ENCODE measurements at regions not wholly inside any gene's neighbourhood (a gene's known extent, or its start where the extent isn't known, plus 50 kb on each side); places are given as distances from the start of the nearest gene placed in this dataset.

GRCh38 chr6:131398176-131398575, 174.8 kb upstream of the ARG1 start:
- Mint-ChIP-seq H3K4me1 (ENCODE audit: low read depth) (peaks cover 9% of the 10 kb centered on the region), H3K4me3 (no peak overlapping the region), H3K9me3 (peaks cover 20% of the 10 kb centered on the region), H3K27me3 (ENCODE audit: low read depth) (no peaks in the 10 kb centered on the region), H3K27ac (no peak overlapping the region), H3K36me3 (ENCODE audit: low read depth) (peaks cover 26% of the 10 kb centered on the region)

DNA sequence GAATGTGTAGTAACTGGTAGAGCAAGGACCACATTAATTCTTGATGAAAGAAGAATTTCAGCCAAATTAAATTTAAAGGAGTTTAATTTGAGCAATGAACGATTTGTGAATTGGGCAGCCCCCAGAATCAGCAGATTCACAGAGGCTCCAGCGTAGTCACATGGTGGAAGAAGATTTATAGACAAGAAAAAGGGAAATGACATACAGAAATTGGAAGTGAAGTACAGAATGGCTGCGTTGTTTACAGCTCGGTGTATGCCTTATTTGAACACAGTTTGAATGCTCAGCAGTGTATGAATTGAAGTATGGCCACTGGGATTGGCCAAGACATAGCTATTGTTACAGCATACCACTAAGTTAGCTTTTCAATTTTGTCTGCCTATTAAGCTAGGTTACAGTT, 173.6 kb upstream of the ARG1 start:
- Mint-ChIP-seq H3K4me3 (no peak overlapping the region), H3K4me1 (ENCODE audit: low read depth) (peaks cover 8% of the 10 kb centered on the region), H3K9me3 (peaks cover 19% of the 10 kb centered on the region), H3K27me3 (ENCODE audit: low read depth) (no peaks in the 10 kb centered on the region), H3K36me3 (ENCODE audit: low read depth) (peaks cover 24% of the 10 kb centered on the region), H3K27ac (no peak overlapping the region)

DNA sequence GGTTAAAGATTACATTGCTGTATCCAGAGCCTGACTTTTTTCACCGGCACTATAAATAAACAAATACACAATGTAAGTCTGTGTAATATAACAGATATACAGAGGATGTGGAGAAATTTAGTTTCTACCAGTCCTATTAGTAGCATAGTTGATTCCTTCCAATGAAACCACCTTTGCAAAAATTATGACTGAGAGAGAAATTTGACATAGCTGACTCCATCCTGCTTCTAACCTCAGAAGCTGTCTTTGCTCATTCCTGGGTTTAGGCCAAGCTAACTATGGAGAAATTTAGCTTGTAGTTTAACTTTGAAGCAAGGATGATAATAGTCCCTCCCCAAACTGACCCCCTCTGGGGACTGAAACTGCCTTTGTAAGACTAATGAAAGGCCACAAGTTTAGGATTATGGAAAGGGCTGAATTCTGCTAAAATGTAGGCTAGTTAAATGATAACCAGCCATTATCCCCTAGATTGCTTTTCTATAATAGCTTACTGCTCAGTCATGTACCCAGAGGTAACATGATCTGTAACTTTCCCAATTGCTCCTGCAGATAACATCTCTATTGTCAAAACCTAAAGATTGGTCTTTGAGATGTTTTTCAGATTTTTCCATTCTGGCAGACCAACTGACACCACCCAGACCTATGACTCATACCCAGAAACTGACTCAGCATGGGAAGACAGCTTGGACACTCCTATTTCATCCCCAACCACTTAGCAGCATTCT, 172.8 kb upstream of the ARG1 start:
- Mint-ChIP-seq H3K4me3 (no peak overlapping the region), H3K27ac (no peak overlapping the region), H3K4me1 (ENCODE audit: low read depth) (peaks cover 8% of the 10 kb centered on the region), H3K36me3 (ENCODE audit: low read depth) (peaks cover 24% of the 10 kb centered on the region), H3K9me3 (peaks cover 19% of the 10 kb centered on the region), H3K27me3 (ENCODE audit: low read depth) (no peaks in the 10 kb centered on the region)

GRCh38 chr6:131400779-131401496, 172.1 kb upstream of the ARG1 start:
- no peak overlapping the region for H3K27ac Mint-ChIP-seq
- peaks cover 8% of the 10 kb centered on the region for H3K4me1 Mint-ChIP-seq (ENCODE audit: low read depth)
- peaks cover 16% of the 10 kb centered on the region for H3K9me3 Mint-ChIP-seq
- H3K27me3 Mint-ChIP-seq (ENCODE audit: low read depth) = no peaks in the 10 kb centered on the region
- H3K36me3 Mint-ChIP-seq (ENCODE audit: low read depth) = peaks cover 21% of the 10 kb centered on the region
- no peak overlapping the region for H3K4me3 Mint-ChIP-seq

GRCh38 chr6:131408811-131409210, 164.2 kb upstream of the ARG1 start:
- no peaks in the 10 kb centered on the region for H3K4me1 Mint-ChIP-seq (ENCODE audit: low read depth)
- H3K4me3 Mint-ChIP-seq = no peak overlapping the region
- no peaks in the 10 kb centered on the region for H3K27me3 Mint-ChIP-seq (ENCODE audit: low read depth)
- H3K27ac Mint-ChIP-seq = no peak overlapping the region
- peaks cover 28% of the 10 kb centered on the region for H3K9me3 Mint-ChIP-seq
- peaks cover 14% of the 10 kb centered on the region for H3K36me3 Mint-ChIP-seq (ENCODE audit: low read depth)

- peaks cover 16% of the 10 kb centered on the region for H3K36me3 Mint-ChIP-seq (ENCODE audit: low read depth)
Observed at GRCh38 chr6:131410785-131411184, 162.2 kb upstream of the ARG1 start.

DNA sequence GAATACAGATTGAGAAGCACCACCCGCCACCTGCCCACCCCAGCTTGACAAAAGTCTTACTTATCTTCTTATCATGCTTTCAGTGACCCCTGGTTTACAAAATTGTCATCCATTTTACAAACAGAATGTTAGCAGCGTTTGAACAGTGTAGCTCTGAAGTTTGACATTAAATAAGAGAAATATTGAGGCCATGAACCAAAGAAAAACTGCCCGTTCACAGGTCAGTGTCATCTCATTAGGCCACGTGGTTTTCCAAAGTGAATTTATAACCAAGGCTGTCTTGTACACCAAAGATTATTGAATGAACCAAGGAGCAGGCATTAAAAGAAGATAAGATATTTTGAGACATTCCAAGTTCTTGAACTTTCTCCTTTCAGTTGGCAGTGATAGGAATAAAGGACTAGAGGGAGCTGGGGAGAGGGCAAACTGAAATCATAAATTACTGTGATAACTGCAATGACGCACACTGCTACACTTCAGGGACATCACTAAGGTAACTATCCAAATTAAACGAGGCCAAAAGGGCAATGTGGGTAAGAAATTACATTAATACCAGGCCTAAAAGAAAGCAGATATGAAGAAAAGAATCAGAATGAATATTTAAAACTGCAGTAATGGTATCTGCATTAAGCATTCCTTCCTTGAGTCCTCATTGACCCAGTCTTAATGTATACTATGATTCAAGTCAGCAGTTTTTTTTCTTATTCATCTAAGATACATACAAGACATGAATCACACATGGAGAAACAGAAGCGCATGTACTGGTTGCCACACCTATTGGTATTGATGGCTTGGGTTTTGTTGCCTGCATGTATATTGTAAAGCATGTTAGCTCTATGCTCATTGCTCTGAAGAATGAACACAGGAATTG, 159.8 kb upstream of the ARG1 start:
- peaks cover 16% of the 10 kb centered on the region for H3K36me3 Mint-ChIP-seq (ENCODE audit: low read depth)
- H3K4me1 Mint-ChIP-seq (ENCODE audit: low read depth) = peaks cover 6% of the 10 kb centered on the region
- peaks cover 28% of the 10 kb centered on the region for H3K9me3 Mint-ChIP-seq
- H3K27ac Mint-ChIP-seq = no peak overlapping the region
- H3K4me3 Mint-ChIP-seq = no peak overlapping the region
- H3K27me3 Mint-ChIP-seq (ENCODE audit: low read depth) = no peaks in the 10 kb centered on the region

More at GRCh38 chr6:131410785-131411184, 162.2 kb upstream of the ARG1 start:
- Mint-ChIP-seq H3K9me3 (peaks cover 28% of the 10 kb centered on the region), H3K27me3 (ENCODE audit: low read depth) (no peaks in the 10 kb centered on the region), H3K4me3 (no peak overlapping the region), H3K27ac (no peak overlapping the region), H3K4me1 (ENCODE audit: low read depth) (peaks cover 2% of the 10 kb centered on the region)

- H3K4me1 Mint-ChIP-seq (ENCODE audit: low read depth) = peaks cover 6% of the 10 kb centered on the region
Observed at GRCh38 chr6:131413831-131414191, 159.2 kb upstream of the ARG1 start.

DNA sequence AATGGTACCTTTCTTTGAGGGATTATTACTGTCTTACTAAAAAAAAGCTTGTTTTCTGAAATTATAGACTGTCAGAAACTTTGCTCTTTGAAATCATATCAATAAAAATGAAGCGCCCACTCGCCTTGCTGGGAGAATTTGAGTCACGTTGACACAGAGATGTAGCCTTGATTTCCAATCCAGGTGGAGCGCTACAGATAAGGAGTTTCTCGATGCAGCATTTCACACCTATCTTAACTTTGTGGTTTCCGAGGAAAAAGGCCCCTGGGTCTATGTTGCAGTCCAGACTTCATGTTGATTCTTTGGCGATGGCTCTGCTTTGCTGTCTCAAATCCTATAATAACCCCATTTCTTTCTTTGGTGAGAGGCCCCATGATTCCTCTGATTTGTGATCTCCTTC, 158.1 kb upstream of the ARG1 start:
- H3K36me3 Mint-ChIP-seq (ENCODE audit: low read depth) = peaks cover 20% of the 10 kb centered on the region
- H3K27me3 Mint-ChIP-seq (ENCODE audit: low read depth) = no peaks in the 10 kb centered on the region
- H3K27ac Mint-ChIP-seq = no peak overlapping the region
- H3K4me1 Mint-ChIP-seq (ENCODE audit: low read depth) = peaks cover 10% of the 10 kb centered on the region
- H3K4me3 Mint-ChIP-seq = no peak overlapping the region
- peaks cover 28% of the 10 kb centered on the region for H3K9me3 Mint-ChIP-seq

More at GRCh38 chr6:131413831-131414191, 159.2 kb upstream of the ARG1 start:
- Mint-ChIP-seq H3K4me3 (no peak overlapping the region), H3K27me3 (ENCODE audit: low read depth) (no peaks in the 10 kb centered on the region), H3K9me3 (peaks cover 28% of the 10 kb centered on the region), H3K27ac (no peak overlapping the region), H3K36me3 (ENCODE audit: low read depth) (peaks cover 16% of the 10 kb centered on the region)

GRCh38 chr6:131418441-131418840, 154.6 kb upstream of the ARG1 start:
- Mint-ChIP-seq H3K36me3 (ENCODE audit: low read depth) (peaks cover 16% of the 10 kb centered on the region), H3K4me1 (ENCODE audit: low read depth) (peaks cover 10% of the 10 kb centered on the region), H3K27me3 (ENCODE audit: low read depth) (no peaks in the 10 kb centered on the region), H3K27ac (no peak overlapping the region), H3K4me3 (no peak overlapping the region), H3K9me3 (no peaks in the 10 kb centered on the region)

- Mint-ChIP-seq H3K4me3 (no peak overlapping the region), H3K9me3 (no peaks in the 10 kb centered on the region), H3K27me3 (ENCODE audit: low read depth) (no peaks in the 10 kb centered on the region), H3K36me3 (ENCODE audit: low read depth) (peaks cover 16% of the 10 kb centered on the region), H3K27ac (no peak overlapping the region), H3K4me1 (ENCODE audit: low read depth) (peaks cover 10% of the 10 kb centered on the region)
Observed at GRCh38 chr6:131419702-131420101, 153.3 kb upstream of the ARG1 start.

DNA sequence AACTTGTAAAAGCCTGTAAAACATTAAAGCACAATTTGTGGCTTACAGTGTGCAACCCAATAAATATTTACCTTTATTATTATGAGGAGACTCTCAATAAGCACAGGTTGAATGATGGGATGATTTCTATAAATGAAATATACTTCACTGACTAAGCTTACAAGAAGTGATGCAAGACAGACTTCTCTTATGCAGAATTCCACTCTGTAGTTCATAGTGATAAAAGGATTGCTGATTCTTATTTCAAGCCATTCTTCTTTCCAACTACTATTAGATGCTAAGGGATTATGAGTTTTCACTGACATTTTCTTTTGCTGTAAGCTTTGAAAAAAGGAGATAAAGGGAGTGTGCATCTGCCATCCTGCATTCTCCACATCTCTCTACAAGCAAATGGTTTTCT, 149.0 kb upstream of the ARG1 start:
- H3K4me1 Mint-ChIP-seq (ENCODE audit: low read depth) = peaks cover 9% of the 10 kb centered on the region
- peaks cover 6% of the 10 kb centered on the region for H3K9me3 Mint-ChIP-seq
- H3K27ac Mint-ChIP-seq = no peak overlapping the region
- peaks cover 14% of the 10 kb centered on the region for H3K36me3 Mint-ChIP-seq (ENCODE audit: low read depth)
- no peak overlapping the region for H3K4me3 Mint-ChIP-seq
- H3K27me3 Mint-ChIP-seq (ENCODE audit: low read depth) = no peaks in the 10 kb centered on the region

- H3K9me3 Mint-ChIP-seq = peaks cover 10% of the 10 kb centered on the region
- H3K27ac Mint-ChIP-seq = no peak overlapping the region
- no peaks in the 10 kb centered on the region for H3K27me3 Mint-ChIP-seq (ENCODE audit: low read depth)
- no peak overlapping the region for H3K4me3 Mint-ChIP-seq
- peaks cover 8% of the 10 kb centered on the region for H3K4me1 Mint-ChIP-seq (ENCODE audit: low read depth)
- H3K36me3 Mint-ChIP-seq (ENCODE audit: low read depth) = peaks cover 13% of the 10 kb centered on the region
Observed at GRCh38 chr6:131424475-131424874, 148.6 kb upstream of the ARG1 start.

DNA sequence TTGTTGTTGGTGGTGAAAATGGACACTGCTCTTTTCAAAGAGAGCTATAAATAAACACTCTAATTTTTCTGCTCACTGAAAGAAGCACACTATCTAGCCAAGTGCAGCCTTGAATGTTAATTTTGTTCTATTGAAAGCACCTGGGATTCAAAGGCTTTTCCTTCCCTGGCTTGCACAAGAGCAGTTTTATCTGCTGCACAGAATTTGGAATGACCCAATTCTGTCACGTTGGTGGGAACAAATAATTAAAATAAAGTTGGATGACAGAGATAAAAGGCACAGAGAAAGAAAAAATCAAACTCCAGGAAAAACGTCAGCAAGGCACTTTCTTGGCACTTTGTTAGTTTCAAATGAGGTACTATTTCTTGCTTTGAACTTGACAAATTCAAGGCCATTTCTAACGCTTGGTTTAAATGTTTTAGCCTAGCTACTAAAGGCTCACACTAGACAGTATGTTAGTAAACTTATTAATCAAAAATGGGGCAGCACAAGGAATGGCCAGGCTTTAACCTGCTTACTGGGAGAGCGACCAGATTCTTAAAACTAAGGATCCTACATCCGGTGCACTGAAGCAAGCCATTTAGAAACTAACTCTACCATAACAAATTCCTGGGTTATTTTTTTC, 145.5 kb upstream of the ARG1 start:
- Mint-ChIP-seq H3K9me3 (peaks cover 10% of the 10 kb centered on the region), H3K27ac (no peak overlapping the region), H3K36me3 (ENCODE audit: low read depth) (peaks cover 10% of the 10 kb centered on the region), H3K27me3 (ENCODE audit: low read depth) (no peaks in the 10 kb centered on the region), H3K4me1 (ENCODE audit: low read depth) (peaks cover 5% of the 10 kb centered on the region), H3K4me3 (no peak overlapping the region)

Measured in T-helper 1 cell treated with Interleukin-12 subunit alpha and Interleukin-12 subunit beta and Interleukin-4 antibody, amounts not matched to agents 30 μg/mL and 1 μg/mL, for 36 hours (primary cell).